Smooth muscle cell of the brain vasculature (primary cell): ENCODE measurements at regions not wholly inside any gene's neighbourhood (a gene's known extent, or its start where the extent isn't known, plus 50 kb on each side); places are given as distances from the start of the nearest gene placed in this dataset.

Experiments used
- DNase-seq: peaks from one replicate; pipeline ENCODE4 v3.0.0-alpha.2; 2012; ENCODE audit warnings: low read depth, low spot score

DNA sequence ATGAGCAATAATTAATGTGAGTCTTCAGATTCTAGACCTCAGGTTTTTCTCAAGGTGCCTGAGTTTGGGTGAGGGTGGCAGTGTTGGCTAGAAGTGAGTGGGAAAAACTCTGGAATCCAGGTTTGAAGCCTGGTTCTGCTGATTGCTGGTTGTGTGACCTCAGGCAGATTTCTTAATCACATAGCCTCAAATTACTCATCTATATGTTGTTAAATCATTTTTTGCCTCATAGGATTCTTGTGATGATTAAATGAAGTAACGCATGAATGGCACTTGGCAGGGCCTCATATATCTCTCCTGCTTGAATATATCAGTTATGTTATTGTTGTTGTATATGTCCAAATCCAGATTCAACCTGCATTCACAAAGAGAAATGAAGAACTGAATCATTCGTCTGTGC, 60.5 kb downstream of the NR2F2 start:
- no peak for DNase-seq

DNA sequence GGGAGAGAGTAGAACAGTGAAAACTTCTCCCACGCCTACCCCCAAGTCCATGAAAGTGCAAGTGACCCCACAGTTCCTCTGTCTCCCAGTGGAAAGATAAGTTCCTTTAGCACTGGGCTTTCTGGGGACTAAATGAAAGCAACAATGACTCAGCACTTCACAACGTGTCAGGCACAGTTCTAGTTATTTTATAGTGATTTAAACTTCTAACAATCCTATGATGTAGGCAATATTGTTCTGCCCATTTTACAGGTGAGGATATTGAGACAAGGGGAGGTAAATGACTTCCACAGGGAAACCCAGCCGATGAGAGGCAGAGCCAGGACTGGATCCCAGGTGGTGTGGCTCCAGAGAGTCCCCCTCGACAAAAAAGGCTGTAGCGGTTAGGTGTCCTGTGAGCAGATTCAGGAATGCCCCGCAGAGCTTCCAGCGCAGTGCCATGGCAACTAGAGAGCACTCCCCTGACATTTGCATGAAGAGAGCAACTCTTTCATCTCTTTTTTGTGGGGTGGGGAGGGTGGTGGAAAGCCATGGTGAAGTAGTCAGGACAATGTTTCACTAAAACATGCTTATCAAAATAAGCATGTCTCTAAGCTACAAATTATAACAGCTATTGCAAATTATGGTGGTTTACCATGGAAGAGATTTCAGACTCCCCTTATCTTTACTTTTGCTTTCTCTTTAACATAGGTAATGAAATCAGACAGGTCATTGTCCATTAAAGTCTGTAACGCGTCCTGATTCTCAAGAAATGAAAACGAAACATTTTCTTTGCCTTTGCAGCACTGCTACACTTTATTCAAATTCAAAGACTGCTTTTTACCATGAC, 62.1 kb downstream of the NR2F2 start:
- DNase-seq: no peak

DNA sequence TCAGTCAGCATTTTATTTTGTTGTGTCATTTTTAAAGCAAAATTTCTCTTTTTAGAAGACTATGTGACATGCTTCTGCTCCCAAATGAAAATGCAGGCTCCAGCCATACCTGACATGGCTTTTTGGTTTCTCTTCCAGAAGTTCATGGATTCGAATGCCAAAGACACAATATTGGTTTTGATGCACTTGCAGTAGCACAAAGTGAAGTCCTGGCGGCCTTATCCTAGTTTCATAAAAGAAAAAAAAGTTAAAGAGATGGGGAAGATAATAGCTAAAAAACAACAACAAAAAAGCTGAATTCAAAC, 62.7 kb downstream of the NR2F2 start:
- DNase-seq: no peak

DNA sequence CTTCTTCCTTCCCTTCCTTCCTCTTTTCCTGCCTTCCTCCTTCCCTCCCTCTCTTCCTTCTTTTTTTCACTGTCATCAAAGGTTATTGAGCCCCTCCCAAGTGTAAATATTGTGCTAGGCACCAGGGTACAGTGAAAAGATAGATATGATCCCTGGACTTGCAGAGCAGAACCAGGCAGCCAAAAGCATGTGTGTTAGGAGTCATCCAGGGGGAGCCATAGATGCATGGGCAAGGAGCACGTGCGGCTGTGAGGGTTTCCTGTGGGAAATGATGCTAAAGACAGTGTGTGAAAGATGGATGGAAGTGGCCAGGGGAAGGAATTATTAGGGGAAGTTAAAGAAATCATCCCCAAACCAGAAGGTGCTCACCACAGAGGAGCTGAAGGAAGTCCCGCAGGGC, 65.2 kb downstream of the NR2F2 start:
- DNase-seq: no peak

DNA sequence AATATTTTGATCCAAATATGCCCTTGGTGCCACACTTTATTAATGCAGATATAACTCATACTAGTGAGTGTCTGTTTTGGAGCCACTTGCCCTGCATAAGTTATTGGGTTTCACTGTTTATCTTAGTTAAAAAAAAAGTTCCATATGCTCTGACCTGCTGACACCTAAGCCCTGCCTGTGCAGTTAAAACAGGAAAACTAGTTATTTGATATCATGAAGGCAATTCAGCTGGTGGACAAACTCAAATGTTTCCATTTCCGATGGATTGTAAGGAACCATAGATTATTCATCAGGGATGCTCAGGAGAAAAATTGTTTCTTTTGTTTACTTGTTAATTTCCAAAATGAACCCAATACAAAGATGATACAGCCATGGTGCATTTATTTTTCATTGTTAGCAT, 68.3 kb downstream of the NR2F2 start:
- DNase-seq: no peak

DNA sequence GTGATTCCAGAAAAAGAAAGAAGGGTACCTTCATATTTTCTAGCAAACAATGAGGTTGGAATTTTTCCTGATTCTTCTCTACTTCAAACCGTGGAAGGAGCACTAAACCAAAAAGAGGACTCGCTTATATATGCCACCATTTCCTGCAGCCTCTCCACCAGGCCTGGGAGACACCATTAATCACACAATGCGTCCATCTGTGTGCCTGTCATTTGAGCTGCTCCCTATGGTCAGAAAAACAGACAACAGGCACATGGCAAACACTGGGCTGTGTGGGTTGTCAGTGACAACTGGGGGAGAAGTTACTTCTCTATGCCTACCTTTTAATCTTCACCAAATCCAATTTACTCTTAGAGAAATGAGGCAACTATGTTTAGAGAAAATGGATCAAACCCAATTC, 71.9 kb downstream of the NR2F2 start:
- DNase-seq: no peak

DNA sequence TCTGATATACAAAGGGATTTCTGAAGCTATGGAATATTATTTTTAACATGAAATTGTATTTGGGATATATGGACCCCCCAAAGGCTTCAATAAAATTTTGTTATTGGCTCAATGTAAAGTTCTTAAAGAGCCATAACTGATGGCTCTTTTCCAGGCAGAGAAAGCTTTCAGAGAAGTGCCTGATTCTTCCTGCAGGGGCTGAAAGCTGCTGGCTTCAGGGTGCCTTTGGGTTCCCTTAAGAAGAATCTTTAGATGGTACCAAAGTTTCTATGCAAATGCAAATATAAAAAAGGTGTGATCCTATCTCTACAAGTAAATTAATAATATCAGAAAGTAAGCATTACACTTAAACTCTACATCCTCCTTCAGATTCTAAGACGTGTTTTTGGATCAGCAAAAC, 72.6 kb downstream of the NR2F2 start:
- DNase-seq: no peak

DNA sequence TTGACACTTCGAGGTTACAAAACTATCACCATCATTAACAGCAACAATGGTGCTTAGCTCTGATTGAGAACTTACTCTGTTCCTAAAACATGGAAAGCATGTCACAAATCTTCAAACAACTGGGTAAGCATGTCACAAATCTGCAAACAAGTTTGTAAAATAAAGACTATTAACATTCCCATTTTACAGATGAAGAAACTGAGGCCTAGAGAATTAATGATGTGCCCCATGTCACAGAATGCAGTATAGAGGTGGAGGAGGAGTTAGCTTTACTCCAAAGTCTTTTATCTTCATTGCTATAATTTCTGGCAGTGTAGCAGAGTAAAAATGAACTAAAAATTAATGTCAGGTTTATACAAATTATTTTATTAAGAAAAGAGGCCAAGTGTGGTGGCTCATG, 73.4 kb downstream of the NR2F2 start:
- DNase-seq: no peak

DNA sequence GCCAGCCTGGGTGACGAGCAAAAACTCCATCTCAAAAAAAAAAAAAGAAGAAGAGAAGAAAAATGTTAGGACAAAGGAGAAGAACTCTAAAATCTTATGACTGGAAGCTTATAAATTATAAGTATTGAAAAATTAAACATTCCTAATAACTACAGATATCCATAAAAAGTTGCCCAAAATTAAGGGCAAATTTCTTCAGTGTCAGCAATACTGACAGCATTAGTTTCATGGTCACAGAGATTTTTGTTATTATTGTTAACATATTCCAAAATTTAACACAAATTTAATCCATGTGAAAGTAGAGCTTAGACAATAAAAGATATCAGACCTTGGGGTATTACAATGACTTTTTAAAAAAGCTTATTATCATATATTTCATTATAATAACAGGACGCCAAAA, 74.1 kb downstream of the NR2F2 start:
- no peak for DNase-seq

DNA sequence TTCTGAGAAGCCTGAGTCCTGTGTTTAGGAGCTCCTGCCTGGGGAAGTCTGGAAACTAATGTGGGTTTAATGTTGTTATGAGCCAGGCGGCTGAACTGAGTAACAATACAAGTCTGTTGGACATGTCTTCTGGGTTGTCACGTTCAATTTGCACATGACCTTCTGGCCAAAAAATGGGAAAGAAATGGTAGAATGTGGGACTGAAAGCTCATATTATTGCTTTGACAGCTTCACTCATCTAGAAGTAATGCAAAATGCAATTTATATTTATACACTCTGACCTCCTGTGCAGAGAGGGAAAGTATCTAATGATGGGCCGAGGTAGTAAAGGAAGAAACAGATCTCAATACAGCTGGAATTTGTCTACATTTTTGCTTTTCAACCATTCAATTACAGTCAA, 75.8 kb downstream of the NR2F2 start:
- no peak for DNase-seq

DNA sequence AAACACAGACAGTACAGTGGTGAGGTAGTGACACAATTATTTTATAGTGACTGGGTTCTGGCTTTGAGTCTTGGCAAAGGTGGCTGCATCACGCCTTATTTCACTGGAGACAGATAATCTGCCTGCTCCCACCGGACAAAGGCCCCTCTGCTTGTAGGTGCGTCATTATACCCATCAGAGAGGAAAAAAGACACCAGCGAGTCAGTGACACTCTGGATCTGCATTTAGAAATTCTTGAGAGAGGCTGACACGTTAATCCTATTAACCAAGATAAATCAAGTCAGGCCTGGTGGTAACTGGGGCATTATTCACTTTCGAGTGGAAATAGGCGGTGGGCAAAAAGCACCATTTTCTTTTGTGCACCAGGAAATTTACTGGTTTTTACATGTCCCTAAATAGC, 76.2 kb downstream of the NR2F2 start:
- DNase-seq: no peak

DNA sequence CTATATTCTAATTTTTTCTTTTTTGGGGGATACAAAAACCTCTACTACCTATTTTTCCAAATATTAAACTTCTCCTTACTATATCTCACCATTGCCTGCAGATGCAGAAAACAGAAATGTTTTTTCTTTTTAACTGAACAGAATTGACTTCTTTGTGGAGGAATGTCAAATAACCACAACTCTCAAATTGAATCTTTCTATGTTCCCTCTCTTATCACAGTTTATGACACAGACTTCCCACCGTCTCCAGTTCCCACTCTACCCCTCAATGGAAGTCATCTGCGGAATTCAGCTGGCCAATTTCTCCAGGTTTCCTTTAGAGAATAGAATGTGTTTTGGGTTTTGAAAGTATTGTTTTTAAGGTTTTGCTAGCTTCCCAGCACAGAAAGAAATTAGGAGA, 77.0 kb downstream of the NR2F2 start:
- no peak for DNase-seq

DNA sequence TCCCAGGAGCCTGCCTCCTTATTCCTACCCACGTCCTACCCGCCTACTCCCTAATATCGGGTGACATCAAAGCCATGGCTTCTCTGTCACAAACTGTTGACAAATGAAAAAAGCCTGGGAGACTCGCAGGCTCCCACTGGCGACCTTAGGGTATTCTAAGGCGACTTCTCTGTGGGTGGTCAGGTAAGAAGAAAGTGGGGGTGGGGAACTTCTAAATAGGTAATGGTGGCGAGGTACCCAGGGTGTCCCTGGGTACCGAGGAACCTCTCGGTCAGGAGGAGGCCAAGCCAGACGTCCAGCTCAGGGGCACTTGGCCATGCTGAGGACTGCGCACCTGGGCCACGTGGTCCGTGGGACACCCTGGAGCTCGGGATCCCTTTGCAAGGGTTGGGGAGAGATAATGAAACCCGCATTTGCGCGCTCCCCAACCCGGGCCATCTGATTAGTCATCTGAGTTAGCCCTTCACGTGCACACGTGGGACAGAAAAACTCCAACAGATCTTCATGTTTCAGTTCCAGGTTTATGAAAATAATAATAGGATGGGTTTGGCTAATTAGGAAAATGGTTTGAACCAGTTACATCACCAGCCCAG, 78.2 kb downstream of the NR2F2 start:
- no peak for DNase-seq

DNA sequence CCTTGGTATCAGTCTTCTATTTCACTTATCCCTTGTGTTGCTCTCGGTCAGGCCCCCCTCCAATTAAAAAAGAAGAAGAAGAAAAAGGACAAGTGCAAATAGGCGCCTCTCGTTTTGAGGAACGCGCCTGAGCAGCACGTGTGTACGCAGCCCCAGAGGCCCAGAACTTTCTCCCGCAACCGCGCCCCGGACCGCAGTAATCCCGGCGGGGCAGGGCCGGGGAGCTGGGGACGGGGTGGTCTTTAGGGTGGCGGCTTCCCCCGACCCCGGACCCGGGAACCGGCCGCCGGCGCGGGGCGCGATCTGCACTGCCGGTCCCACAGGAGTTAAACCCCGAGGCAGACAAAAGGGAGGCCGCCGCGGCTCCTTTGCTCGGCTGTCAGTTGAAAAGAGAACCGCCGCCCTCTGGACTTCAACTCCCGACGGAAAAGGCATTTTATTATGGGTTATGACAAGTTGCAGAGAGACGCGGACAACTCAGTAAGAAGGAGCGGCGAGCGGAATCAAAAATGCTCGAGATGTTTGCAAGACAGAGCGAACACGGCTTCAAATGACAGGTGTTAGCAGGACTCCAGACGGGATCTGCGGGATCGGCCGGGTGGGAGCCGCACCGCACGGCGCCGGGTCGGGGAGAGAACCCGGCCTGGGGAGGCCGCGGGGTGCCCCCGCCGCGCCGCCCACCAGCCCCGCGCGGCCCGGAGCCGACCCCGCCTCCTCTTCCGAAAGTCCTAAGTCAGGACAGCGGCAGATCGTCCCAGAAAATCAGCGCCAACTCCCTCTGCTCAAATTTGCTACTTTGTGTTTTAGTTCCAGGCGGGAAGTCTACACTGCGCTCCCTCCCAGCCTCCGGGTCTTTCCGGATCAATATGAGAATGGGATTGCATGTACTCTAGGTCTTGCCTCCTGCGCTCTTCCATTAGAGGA, 79.0 kb downstream of the NR2F2 start:
- no peak for DNase-seq

DNA sequence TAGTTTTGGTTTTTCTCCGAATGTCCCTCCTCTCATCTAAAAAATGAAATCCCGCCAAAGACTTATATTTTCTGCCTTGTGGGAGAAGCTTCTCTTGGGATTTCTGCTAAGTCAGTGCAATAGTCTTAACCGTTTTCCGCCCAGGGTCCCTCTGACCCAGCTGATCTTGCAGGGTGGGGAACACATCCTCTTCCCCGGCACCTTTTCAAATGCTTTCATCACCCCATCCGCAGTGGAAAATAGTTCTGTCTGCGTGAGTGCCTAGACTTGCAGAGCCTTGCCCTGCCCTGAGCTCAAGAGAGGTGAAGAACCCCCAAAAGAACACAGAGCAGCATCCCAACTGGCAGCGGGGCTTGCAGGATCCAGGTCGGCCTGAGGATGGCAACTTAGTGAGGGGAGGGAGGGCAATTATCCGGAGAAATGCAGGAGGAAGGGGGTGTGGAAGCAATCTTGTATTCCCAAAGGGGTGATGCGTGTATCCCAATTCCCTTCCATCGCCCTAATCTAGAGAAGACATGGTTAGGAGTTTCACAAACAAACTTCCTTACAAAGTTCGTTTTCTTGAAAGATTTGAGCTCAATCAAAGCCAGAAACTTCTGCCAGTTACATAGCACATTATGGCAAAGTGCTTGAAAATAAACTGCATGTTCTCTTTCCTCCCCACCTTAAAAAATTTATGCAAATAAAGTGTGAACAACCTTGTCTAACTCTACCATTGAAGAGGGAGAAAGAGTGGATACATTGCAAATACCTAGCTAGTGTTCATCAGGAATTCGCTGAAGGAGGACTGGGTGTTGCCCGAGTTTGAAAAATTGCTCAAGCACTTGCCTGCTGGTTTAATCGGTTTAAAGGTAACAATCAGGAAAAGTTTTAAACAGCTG, 79.9 kb downstream of the NR2F2 start:
- no peak for DNase-seq

DNA sequence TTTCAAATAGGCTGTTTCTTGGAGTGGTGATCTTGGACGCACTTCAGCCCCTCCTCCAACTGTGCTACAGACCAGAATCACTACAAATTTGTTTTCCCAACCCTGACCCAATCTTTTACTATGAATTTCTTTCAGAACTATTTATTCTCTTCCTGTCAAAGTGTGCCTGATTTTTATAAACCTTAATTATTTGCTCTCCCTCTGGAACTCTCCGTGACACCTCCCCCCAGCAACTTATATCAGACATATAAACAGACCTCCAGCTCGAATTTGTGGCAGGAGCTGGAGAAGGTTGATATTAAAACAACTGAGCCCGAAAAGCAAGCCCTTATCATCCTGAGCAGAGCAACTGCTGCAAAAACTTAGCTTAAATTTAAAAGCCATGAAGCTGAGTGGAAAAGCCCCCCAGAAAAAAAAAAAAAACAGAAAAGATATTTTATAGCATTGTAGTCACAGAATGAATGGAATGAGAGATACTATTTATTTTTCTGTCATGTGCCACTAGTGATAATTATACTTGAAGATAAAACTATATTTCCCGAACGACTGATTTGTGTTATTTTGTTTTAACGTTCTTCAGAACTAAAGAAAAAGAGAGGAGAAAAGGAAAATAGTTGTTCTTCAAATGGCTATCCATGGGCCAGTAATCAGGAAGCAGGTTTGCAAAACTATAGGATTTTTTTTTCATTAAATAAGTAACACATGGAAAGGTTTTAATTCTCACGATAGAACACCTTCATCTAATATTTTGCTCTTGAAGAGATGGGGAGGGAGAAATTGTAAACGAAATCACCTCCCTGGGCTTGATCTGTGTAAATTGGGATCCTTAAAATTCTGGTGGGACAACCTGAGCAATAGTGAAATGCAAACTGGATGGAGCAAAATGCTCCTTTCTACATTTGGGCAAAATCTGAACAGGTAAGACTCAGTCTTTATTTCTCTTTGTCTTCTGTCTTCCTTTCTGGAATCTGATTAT, 80.8 kb downstream of the NR2F2 start:
- DNase-seq: no peak

DNA sequence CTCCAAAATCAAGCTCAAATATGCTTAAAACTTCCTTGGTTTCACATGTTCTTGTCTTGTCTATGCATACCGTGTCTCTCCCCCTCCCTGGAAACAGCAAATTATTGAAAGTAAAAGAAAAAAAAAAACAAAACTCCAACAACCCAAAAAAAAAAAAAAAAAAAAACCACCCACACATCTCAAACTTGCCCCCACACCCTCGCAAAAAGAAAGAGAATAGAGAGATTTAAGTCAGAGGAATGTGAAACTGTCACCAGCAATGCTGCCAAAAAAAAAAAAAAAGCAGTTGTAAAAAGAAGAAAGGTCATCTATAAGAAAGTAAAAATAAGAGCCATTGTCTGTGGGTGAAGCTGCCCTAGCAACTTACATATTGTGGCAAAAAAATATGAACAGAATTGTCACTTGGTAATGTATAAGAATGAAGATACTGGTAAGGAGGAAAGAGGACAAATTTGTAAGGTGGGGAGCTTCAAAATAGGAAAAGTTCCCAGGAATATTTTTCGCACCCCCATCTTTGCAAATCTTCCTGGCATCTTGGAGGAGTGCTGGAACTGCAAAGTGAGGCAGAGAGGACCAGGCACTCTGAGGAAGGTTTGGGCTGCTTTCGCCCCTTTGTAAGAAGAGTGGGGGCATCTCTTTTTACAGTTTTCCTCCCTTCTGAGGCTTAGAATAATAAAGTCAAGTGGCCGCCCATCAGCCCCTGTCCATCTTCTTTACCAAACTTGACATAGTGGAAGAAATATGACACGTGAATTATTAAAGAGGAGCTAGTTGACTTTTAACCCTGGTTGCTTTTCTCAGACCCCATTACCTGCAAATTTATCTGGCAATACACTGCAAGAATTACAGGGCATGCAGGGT, 81.8 kb downstream of the NR2F2 start:
- no peak for DNase-seq

DNA sequence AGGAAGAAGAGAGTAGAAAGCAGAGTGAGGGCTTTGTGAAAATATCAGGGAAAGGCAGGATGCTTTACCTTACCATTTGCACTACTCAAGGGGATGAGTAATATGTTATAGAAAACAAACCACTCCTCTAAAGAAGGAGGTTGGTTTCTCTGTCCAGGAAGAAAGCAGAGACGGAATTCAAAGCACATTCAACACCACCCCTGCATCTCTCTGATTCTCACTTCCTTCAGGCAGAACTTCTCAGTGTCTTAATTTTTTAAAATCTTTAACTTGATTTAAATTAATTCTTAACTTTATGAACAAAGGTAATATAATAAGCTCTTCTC, 82.4 kb downstream of the NR2F2 start:
- no peak for DNase-seq

DNA sequence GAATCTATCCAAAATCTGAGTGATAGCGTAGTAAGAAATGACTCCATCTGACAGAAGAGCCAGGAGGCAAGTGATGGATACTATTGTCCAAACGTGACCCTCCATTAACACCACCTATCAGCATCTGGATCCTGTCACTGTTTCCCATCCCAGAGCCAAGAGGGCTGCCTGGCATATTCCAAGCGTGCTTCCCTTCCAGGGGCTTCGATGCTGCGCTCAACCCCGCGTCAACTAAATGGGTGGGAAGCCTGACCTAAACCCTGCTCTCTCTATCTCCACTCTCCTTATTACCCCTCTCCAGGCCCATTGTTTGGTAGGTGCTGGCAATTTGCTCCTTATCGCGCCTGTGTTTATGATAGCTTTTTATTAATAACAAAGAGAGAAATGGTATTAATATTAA, 83.2 kb downstream of the NR2F2 start:
- no peak for DNase-seq

DNA sequence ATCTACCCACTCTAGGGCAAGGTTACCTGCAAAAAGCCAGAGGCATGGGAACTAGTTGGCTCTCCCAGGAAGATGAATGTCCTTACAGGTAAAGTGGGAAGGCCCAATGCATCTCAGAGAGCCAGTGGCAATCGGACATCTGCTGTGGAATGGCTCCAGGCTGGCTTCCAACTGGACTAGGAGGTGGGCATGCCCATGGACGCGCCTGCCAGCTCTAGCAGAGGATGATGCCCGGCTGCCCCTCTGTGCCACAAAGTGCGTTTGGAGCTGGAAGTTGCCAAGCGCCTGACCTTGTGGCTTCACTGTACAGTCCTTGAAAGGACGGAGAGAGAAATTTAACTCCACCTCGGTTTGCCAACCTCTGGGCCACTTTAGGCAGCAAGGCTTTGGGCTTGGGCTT, 84.4 kb downstream of the NR2F2 start:
- DNase-seq: no peak
